Choroid plexus epithelial cell (primary cell): ENCODE measurements at regions not wholly inside any gene's neighbourhood (a gene's known extent, or its start where the extent isn't known, plus 50 kb on each side); places are given as distances from the start of the nearest gene placed in this dataset.

Experiments
- DNase-seq: peaks from one replicate; pipeline ENCODE4 v3.0.0-alpha.2; 2010; ENCODE audit warnings: low read depth
- H3K4me3 ChIP-seq: 2 replicates; pipeline ENCODE4 v1.5.1; 2011; ENCODE audit warnings: low read depth, mild to moderate bottlenecking, control low read depth, low read length, moderate library complexity
- CTCF ChIP-seq: conservative IDR thresholded peaks from 2 replicates; pipeline ENCODE4 v1.5.1; 2011; ENCODE audit warnings: low read depth, mild to moderate bottlenecking, control low read depth, inconsistent platforms, low read length, moderate library complexity

- TF ChIP-seq CTCF: no peak
These were observed 251.7 kb downstream of the SNX10 start for GRCh38 chr7:26543340-26543739.

GRCh38 chr7:26543951-26544350, 252.3 kb downstream of the SNX10 start:
- no peak overlapping the region for H3K4me3 ChIP-seq
- DNase-seq: no peak
- no peak for TF ChIP-seq CTCF

More at GRCh38 chr7:26543340-26543739, 251.7 kb downstream of the SNX10 start:
- H3K4me3 ChIP-seq: no peak overlapping the region
- DNase-seq: no peak

GRCh38 chr7:26546508-26547053, 254.9 kb downstream of the SNX10 start:
- H3K4me3 ChIP-seq: no peak overlapping the region
- DNase-seq: no peak
- no peak for TF ChIP-seq CTCF

DNA sequence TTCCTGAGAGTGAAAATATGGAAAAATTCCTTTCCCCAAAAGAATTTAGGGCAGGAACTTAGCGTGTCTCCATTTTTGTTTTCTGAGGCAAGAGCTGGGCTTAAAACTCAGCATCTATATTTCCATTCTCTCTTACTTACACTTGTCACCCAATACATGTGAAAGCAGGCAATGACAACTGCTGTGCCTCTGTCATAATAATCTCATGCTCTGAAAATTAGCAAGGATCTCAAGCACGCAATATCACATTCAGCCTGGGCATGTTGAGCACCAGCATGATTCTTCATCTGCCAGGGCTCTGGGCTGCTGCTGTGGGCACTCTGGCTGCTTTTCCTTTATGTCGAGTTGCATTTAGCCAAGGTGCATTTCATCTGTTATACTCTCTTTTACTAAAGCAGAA, 255.5 kb downstream of the SNX10 start:
- no peak overlapping the region for H3K4me3 ChIP-seq
- no peak for DNase-seq
- no peak for TF ChIP-seq CTCF

DNA sequence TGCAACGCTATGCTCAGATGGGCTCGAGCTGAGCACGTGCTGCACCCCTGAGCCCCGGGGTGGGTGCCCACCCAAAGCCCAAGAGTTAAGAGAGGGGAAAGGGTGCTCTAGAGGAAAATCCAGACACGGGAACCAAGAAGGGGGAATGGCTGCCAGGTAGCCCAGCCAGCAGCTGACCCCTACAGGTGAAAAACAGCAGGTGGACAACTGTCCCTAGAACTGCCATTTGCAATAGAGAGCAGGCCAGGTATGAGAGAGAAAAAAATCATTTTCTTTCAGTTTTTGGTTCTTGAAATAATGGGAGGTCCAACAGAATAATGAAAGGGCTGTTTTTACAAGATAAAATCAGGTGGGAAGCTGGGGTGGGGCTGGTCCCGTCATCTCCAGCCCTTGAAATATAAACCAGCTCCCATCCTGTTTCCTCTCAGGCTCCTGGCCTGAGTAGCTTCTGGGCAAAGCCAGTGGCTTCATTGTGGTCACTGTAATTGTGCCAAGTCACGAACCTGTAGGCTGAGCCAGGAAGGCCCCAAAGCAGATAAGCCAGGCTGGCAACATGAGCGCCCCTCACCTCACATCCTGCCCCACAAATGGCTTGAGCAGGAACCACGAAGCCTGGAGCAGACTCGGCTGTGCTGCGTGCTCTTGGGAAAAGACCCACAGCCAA, 257.8 kb downstream of the SNX10 start:
- TF ChIP-seq CTCF: no peak
- DNase-seq: no peak
- H3K4me3 ChIP-seq: no peak overlapping the region

DNA sequence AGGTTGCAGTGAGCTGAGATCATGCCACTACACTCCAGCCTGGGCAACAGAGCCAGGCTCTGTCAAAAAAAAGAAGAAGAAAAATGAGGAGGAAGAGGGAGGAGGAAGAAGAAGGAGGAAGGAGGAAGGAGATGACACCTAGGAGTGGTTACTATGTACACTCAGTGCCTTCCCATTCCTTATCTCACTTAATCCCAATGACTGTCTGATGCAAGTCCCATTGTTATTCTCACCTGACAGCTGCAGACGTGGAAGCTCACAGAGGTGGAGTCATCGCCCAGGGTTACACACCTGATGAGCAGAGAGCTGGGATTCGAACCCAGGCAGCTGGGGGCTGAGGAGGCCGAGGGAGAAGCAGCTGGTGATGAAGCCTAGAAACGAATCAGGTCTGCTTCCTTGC, 258.8 kb downstream of the SNX10 start:
- no peak for DNase-seq
- TF ChIP-seq CTCF: no peak
- no peak overlapping the region for H3K4me3 ChIP-seq

GRCh38 chr7:26551740-26552139, 260.1 kb downstream of the SNX10 start:
- TF ChIP-seq CTCF: no peak
- no peak for DNase-seq
- H3K4me3 ChIP-seq: no peak overlapping the region
